HG03575 (cell line): ENCODE measurements at regions not wholly inside any gene's neighbourhood (a gene's known extent, or its start where the extent isn't known, plus 50 kb on each side); places are given as distances from the start of the nearest gene placed in this dataset.
"Not testable (repeated sequence)": the region's sequence is repeated elsewhere in the genome, so short reads cannot be mapped to it uniquely, and the experiment has no call there.

Experiments used
- ATAC-seq: cut with Tn5 transposase; IDR thresholded peaks from one replicate; pipeline ENCODE4 v1.9.1; 2021; ENCODE audit not compliant: unreplicated experiment, insufficient number of reproducible peaks, low FRiP score; ENCODE audit errors: extremely low read depth

GRCh38 chrX:149420566-149420965 is 84.5 kb downstream of the IDS start:
- ATAC-seq: not testable (repeated sequence)

GRCh38 chrX:149398027-149398426 is 107.1 kb downstream of the IDS start:
- ATAC-seq: no peak

GRCh38 chrX:149392921-149393320 is 112.2 kb downstream of the IDS start:
- no peak for ATAC-seq

- no peak for ATAC-seq
Measured at GRCh38 chrX:149383852-149384251, 121.3 kb downstream of the IDS start.

- ATAC-seq: no peak
Measured at GRCh38 chrX:149374751-149375150, 130.4 kb downstream of the IDS start.

- ATAC-seq: no peak
Measured at GRCh38 chrX:149372866-149373265, 132.2 kb downstream of the IDS start.

GRCh38 chrX:149371986-149372385 is 133.1 kb downstream of the IDS start:
- no peak for ATAC-seq

GRCh38 chrX:149370097-149370496 is 135.0 kb downstream of the IDS start:
- no peak for ATAC-seq

GRCh38 chrX:149365552-149365951 is 139.6 kb downstream of the IDS start:
- no peak for ATAC-seq

GRCh38 chrX:149365061-149365460 is 140.0 kb downstream of the IDS start:
- ATAC-seq: no peak

- ATAC-seq: no peak
Measured at GRCh38 chrX:149363965-149364364, 141.1 kb downstream of the IDS start.

- ATAC-seq: no peak
Measured at GRCh38 chrX:149346306-149346705, 158.8 kb downstream of the IDS start.

GRCh38 chrX:149322316-149322715 is 182.8 kb downstream of the IDS start:
- no peak for ATAC-seq

GRCh38 chrX:149313871-149314371 is 191.2 kb downstream of the IDS start:
- no peak for ATAC-seq

- no peak for ATAC-seq
Measured at GRCh38 chrX:149312988-149313387, 192.1 kb downstream of the IDS start.

GRCh38 chrX:149312097-149312496 is 193.0 kb downstream of the IDS start:
- ATAC-seq: no peak

- ATAC-seq: no peak
Measured at GRCh38 chrX:149302705-149303104, 202.4 kb downstream of the IDS start.

GRCh38 chrX:149298111-149298510 is 207.0 kb downstream of the IDS start:
- no peak for ATAC-seq

GRCh38 chrX:149296092-149296491 is 209.0 kb downstream of the IDS start:
- no peak for ATAC-seq

GRCh38 chrX:149286940-149287349 is 218.2 kb downstream of the IDS start:
- peak; percentile 57 for ATAC-seq

- no peak for ATAC-seq
Measured at GRCh38 chrX:149284616-149285015, 220.5 kb downstream of the IDS start.

- ATAC-seq: no peak
Measured at GRCh38 chrX:149283853-149284252, 221.3 kb downstream of the IDS start.
